Adipocyte (in vitro differentiated cells): ENCODE measurements at regions not wholly inside any gene's neighbourhood (a gene's known extent, or its start where the extent isn't known, plus 50 kb on each side); places are given as distances from the start of the nearest gene placed in this dataset.
"Not testable (repeated sequence)": the region's sequence is repeated elsewhere in the genome, so short reads cannot be mapped to it uniquely, and the experiment has no call there.

Experiments
- DNase-seq: peaks from one replicate; pipeline ENCODE4 v3.0.0-alpha.2; 2015; ENCODE audit warnings: low read depth
- H3K27me3 ChIP-seq: replicated peaks from 2 replicates; pipeline ENCODE4 v1.7.0; 2013; ENCODE audit warnings: mild to moderate bottlenecking, low read length, moderate library complexity; ENCODE audit not compliant: control insufficient read depth, insufficient read depth
- H3K36me3 ChIP-seq: 2 replicates; pipeline ENCODE4 v1.7.0; 2013; ENCODE audit warnings: low read length, mild to moderate bottlenecking, moderate library complexity; ENCODE audit not compliant: control insufficient read depth, insufficient read depth, severe bottlenecking
- H3K4me1 ChIP-seq: 2 replicates; pipeline ENCODE4 v1.7.0; 2013; ENCODE audit warnings: mild to moderate bottlenecking, low read length, moderate library complexity; ENCODE audit not compliant: control insufficient read depth, insufficient read depth
- H3K4me3 ChIP-seq: 2 replicates; pipeline ENCODE4 v1.7.0; 2013; ENCODE audit warnings: mild to moderate bottlenecking, low read length, moderate library complexity
- H3K9ac ChIP-seq: 2 replicates; pipeline ENCODE4 v1.7.0; 2013; ENCODE audit warnings: mild to moderate bottlenecking, low read length, moderate library complexity
- H3K9me3 ChIP-seq: 2 replicates; pipeline ENCODE4 v1.7.0; 2013; ENCODE audit warnings: mild to moderate bottlenecking, low read length, moderate library complexity; ENCODE audit not compliant: control insufficient read depth

- not testable (repeated sequence) for H3K9ac ChIP-seq, H3K9me3 ChIP-seq, H3K36me3 ChIP-seq, H3K27me3 ChIP-seq, DNase-seq, H3K4me3 ChIP-seq
- peaks cover 14% of the 10 kb centered on the region for H3K4me1 ChIP-seq
Observed at GRCh38 chr16:29258946-29259634, 147.4 kb downstream of the NPIPB11 start.

- not testable (repeated sequence) for H3K4me3 ChIP-seq, H3K36me3 ChIP-seq, H3K9me3 ChIP-seq, H3K9ac ChIP-seq, H3K27me3 ChIP-seq, DNase-seq, H3K4me1 ChIP-seq
Observed at GRCh38 chr16:29257419-29258336, 148.8 kb downstream of the NPIPB11 start.

- H3K27me3 ChIP-seq, result no peaks in the 10 kb centered on the region
- no peaks in the 10 kb centered on the region for H3K9me3 ChIP-seq
- H3K36me3 ChIP-seq, result no peaks in the 10 kb centered on the region
- DNase-seq, result no peak
- H3K4me1 ChIP-seq, result peaks cover 6% of the 10 kb centered on the region
- no peak overlapping the region for H3K4me3 ChIP-seq
- no peak overlapping the region for H3K9ac ChIP-seq
Observed at GRCh38 chr16:29256501-29256981, 150.0 kb downstream of the NPIPB11 start.

GRCh38 chr16:29255957-29256356, 150.6 kb downstream of the NPIPB11 start:
- DNase-seq, H3K9ac ChIP-seq, H3K4me3 ChIP-seq, H3K36me3 ChIP-seq, H3K27me3 ChIP-seq, H3K9me3 ChIP-seq, H3K4me1 ChIP-seq: not testable (repeated sequence)

- H3K4me3 ChIP-seq, result not testable (repeated sequence)
Observed at GRCh38 chr16:29255496-29255796, 151.1 kb downstream of the NPIPB11 start.

GRCh38 chr16:29254676-29255495, 151.6 kb downstream of the NPIPB11 start:
- H3K27me3 ChIP-seq, result no peaks in the 10 kb centered on the region
- no peaks in the 10 kb centered on the region for H3K36me3 ChIP-seq
- no peak overlapping the region for H3K4me3 ChIP-seq
- peaks cover 2% of the 10 kb centered on the region for H3K4me1 ChIP-seq
- no peaks in the 10 kb centered on the region for H3K9me3 ChIP-seq
- H3K9ac ChIP-seq, result no peak overlapping the region
- DNase-seq, result no peak

More at GRCh38 chr16:29255496-29255796, 151.1 kb downstream of the NPIPB11 start:
- H3K27me3 ChIP-seq, H3K4me1 ChIP-seq, H3K36me3 ChIP-seq, H3K9me3 ChIP-seq, H3K9ac ChIP-seq, DNase-seq: not testable (repeated sequence)

- not testable (repeated sequence) for H3K36me3 ChIP-seq, H3K27me3 ChIP-seq, DNase-seq, H3K4me1 ChIP-seq, H3K9ac ChIP-seq, H3K9me3 ChIP-seq, H3K4me3 ChIP-seq
Observed at GRCh38 chr16:29253716-29254590, 152.6 kb downstream of the NPIPB11 start.

- H3K9ac ChIP-seq, DNase-seq, H3K27me3 ChIP-seq, H3K36me3 ChIP-seq, H3K4me3 ChIP-seq, H3K9me3 ChIP-seq: not testable (repeated sequence)
- peaks cover 11% of the 10 kb centered on the region for H3K4me1 ChIP-seq
Observed at GRCh38 chr16:29253066-29253590, 153.4 kb downstream of the NPIPB11 start.

GRCh38 chr16:29252311-29252710, 154.2 kb downstream of the NPIPB11 start:
- not testable (repeated sequence) for DNase-seq

GRCh38 chr16:29251571-29252011, 154.9 kb downstream of the NPIPB11 start:
- not testable (repeated sequence) for H3K4me3 ChIP-seq

More at GRCh38 chr16:29252311-29252710, 154.2 kb downstream of the NPIPB11 start:
- H3K4me1 ChIP-seq, result peaks cover 12% of the 10 kb centered on the region
- H3K4me3 ChIP-seq, H3K36me3 ChIP-seq, H3K9ac ChIP-seq, H3K9me3 ChIP-seq, H3K27me3 ChIP-seq: not testable (repeated sequence)

More at GRCh38 chr16:29251571-29252011, 154.9 kb downstream of the NPIPB11 start:
- not testable (repeated sequence) for DNase-seq, H3K36me3 ChIP-seq, H3K27me3 ChIP-seq, H3K9me3 ChIP-seq, H3K9ac ChIP-seq
- peaks cover 12% of the 10 kb centered on the region for H3K4me1 ChIP-seq
